ENCODE measurements at regions not wholly inside any gene's neighbourhood (a gene's known extent, or its start where the extent isn't known, plus 50 kb on each side); places are given as distances from the start of the nearest gene placed in this dataset.

GRCh38 chr2:117406443-117406842 is 408.0 kb upstream of the DDX18 start:
- no TSS peak for BruUV-seq (replicated peaks)
- Histone ChIP-seq H3K4me1 (ENCODE audit: control insufficient read depth in 1 of 2, insufficient read depth in 2 of 2, low read length in 2 of 2) (no peaks in the 10 kb centered on the region), H3K27ac (ENCODE audit: low read depth, low read length) (no peak overlapping the region), H3K27me3 (ENCODE audit: insufficient read depth, low read length) (no peaks in the 10 kb centered on the region), H3K4me3 (replicated peaks in 1 of 2; ENCODE audit: low read depth in 1 of 2, low read length in 2 of 2) (no peak overlapping the region), H3K36me3 (ENCODE audit: control insufficient read depth in 1 of 2, insufficient read depth in 2 of 2, low read length in 2 of 2) (no peaks in the 10 kb centered on the region), H3K4me2 (ENCODE audit: low read length) (no peak overlapping the region), H3K9ac (ENCODE audit: low read length) (no peak overlapping the region), H4K20me1 (ENCODE audit: insufficient read depth) (no peaks in the 10 kb centered on the region), H2AFZ (ENCODE audit: low read depth, low read length, poor library complexity, severe bottlenecking) (no peak overlapping the region), H3K9me2 (ENCODE audit: insufficient read depth) (no peaks in the 10 kb centered on the region), H3K79me2 (ENCODE audit: insufficient read depth, low read length) (no peaks in the 10 kb centered on the region), H3K9me3 (ENCODE audit: control insufficient read depth in 1 of 2, insufficient read depth in 1 of 2, low read depth in 1 of 2, low read length in 2 of 2) (peaks cover 0 to 3% of the 10 kb centered on the region in 2 experiments; a peak in 2 of 4 replicates)
- DNase-seq (ENCODE audit: low read depth, low spot score) (no peak), ATAC-seq (no peak)
- intact Hi-C loops (cut with micrococcal nuclease), result no loop called here
- CTCF ChIA-PET, result no interaction called here
- TF ChIP-seq CTCF (IDR thresholded peaks at IDR 0.05 in 2 of 3, conservative IDR thresholded peaks at IDR 0.05 in 1 of 3; ENCODE audit: borderline replicate concordance in 1 of 3, insufficient read depth in 1 of 3, low read depth in 2 of 3, low read length in 2 of 3) (no peak), POLR2AphosphoS5 (IDR thresholded peaks at IDR 0.05; ENCODE audit: low read depth, low read length) (no peak), EGR1 (IDR thresholded peaks at IDR 0.05; ENCODE audit: low read depth) (no peak), CBX3 (IDR thresholded peaks at IDR 0.05; ENCODE audit: low read depth) (no peak), CEBPB (IDR thresholded peaks at IDR 0.05; ENCODE audit: low read depth) (no peak), SRF (IDR thresholded peaks at IDR 0.05; ENCODE audit: low read depth) (no peak), ATF3 (IDR thresholded peaks at IDR 0.05) (no peak)
- POLR2A ChIA-PET, result no interaction called here
- RAD21 ChIA-PET (ENCODE audit: low non-redundant PET in 1 of 2, low total read pairs in 2 of 2, uncharacterized antibody in 2 of 2, unreplicated experiment in 2 of 2), result no interaction called here

- ATAC-seq, result no peak
- Histone ChIP-seq H3K27ac (ENCODE audit: low read depth, low read length) (no peak overlapping the region), H3K9me3 (ENCODE audit: control insufficient read depth in 1 of 2, insufficient read depth in 1 of 2, low read depth in 1 of 2, low read length in 2 of 2) (peaks cover 0 to 5% of the 10 kb centered on the region in 2 experiments; a peak in 2 of 4 replicates), H3K4me1 (ENCODE audit: control insufficient read depth in 1 of 2, insufficient read depth in 2 of 2, low read length in 2 of 2) (no peaks in the 10 kb centered on the region), H4K20me1 (ENCODE audit: insufficient read depth) (no peaks in the 10 kb centered on the region), H3K36me3 (ENCODE audit: control insufficient read depth in 1 of 2, insufficient read depth in 2 of 2, low read length in 2 of 2) (no peaks in the 10 kb centered on the region), H3K4me3 (replicated peaks in 1 of 2; ENCODE audit: low read depth in 1 of 2, low read length in 2 of 2) (no peak overlapping the region), H3K9ac (ENCODE audit: low read length) (no peak overlapping the region), H3K79me2 (ENCODE audit: insufficient read depth, low read length) (no peaks in the 10 kb centered on the region), H3K9me2 (ENCODE audit: insufficient read depth) (no peaks in the 10 kb centered on the region), H2AFZ (ENCODE audit: low read depth, low read length, poor library complexity, severe bottlenecking) (no peak overlapping the region), H3K27me3 (ENCODE audit: insufficient read depth, low read length) (no peaks in the 10 kb centered on the region), H3K4me2 (ENCODE audit: low read length) (no peak overlapping the region)
- DNase-seq (ENCODE audit: low read depth, low spot score), result no peak
- ChIA-PET POLR2A (no interaction called here), RAD21 (ENCODE audit: low non-redundant PET in 1 of 2, low total read pairs in 2 of 2, uncharacterized antibody in 2 of 2, unreplicated experiment in 2 of 2) (no interaction called here), CTCF (no interaction called here)
- TF ChIP-seq SRF (IDR thresholded peaks at IDR 0.05; ENCODE audit: low read depth), result no peak
- intact Hi-C loops (cut with micrococcal nuclease), result no loop called here
- BruUV-seq (replicated peaks), result no TSS peak
Observed at GRCh38 chr2:117407746-117408145, 406.7 kb upstream of the DDX18 start.
